HG03060 (cell line): ENCODE measurements at regions not wholly inside any gene's neighbourhood (a gene's known extent, or its start where the extent isn't known, plus 50 kb on each side); places are given as distances from the start of the nearest gene placed in this dataset.

Source experiments
- ATAC-seq: cut with Tn5 transposase; IDR thresholded peaks from one replicate; pipeline ENCODE4 v1.9.1; 2021; ENCODE audit warnings: low read depth, moderate number of reproducible peaks; ENCODE audit not compliant: unreplicated experiment

DNA sequence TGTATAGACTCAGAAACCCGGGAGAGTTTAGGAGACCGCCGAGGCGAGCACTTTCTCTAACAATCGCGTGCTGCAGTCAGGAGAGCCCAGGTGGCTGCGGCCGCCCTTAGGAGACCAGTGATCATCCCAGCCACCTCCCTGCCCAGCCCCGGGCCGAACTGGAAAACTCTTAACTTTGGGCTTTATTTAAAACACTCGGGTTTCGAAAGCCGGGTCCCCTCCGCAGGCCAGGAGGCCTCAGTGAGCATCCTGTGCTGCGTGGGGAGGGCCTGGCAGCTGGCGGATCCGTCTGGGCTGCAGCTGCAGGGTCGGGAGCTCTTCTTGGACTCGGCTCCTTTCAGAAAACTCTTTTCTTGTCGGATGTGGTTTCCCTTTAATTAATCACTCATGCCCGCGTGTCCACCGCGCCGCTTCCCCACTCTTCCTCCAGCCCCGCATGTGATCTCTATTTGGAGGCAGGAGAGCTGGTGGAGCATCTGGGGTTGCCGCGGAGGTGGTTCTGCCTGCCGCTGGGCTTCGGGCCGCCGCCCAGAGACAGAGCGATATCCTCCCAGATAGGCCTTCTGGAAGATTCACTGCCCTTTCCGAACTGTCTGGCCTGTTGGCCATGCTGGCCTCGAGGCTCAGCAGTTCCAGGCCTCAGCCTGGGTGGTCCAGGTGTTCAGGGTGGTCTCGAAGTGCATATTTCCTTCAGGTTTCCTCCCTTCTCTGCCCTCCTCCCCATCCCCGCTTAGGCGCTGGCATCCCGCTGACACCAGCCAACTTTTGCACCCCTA, 59.5 kb downstream of the TMEM174 start:
- ATAC-seq, result no peak

DNA sequence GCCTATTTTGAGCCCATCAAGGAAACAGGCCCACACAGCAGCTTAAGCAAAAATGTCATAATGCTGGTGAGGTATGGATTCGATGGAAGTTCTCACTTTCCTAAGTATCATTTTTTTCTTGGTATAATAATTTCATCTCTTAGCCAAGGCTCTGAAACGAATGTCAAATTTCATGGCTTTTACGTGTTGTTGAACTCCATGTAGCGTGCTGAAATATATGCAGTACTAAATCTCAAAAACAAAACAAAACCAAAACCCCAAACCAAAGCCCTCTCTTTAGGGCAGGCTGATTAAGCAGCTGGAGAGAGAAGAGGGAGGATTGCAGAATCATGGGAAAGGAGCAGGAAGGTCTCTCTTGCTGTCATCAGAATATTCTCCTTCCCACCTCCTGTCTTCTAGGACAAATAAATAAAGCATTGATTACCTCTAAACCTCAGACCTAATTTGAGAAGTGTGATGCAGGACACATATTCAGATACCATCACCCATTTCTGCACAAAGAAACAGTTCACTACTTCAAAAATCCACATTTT, 58.3 kb downstream of the TMEM174 start:
- no peak for ATAC-seq

DNA sequence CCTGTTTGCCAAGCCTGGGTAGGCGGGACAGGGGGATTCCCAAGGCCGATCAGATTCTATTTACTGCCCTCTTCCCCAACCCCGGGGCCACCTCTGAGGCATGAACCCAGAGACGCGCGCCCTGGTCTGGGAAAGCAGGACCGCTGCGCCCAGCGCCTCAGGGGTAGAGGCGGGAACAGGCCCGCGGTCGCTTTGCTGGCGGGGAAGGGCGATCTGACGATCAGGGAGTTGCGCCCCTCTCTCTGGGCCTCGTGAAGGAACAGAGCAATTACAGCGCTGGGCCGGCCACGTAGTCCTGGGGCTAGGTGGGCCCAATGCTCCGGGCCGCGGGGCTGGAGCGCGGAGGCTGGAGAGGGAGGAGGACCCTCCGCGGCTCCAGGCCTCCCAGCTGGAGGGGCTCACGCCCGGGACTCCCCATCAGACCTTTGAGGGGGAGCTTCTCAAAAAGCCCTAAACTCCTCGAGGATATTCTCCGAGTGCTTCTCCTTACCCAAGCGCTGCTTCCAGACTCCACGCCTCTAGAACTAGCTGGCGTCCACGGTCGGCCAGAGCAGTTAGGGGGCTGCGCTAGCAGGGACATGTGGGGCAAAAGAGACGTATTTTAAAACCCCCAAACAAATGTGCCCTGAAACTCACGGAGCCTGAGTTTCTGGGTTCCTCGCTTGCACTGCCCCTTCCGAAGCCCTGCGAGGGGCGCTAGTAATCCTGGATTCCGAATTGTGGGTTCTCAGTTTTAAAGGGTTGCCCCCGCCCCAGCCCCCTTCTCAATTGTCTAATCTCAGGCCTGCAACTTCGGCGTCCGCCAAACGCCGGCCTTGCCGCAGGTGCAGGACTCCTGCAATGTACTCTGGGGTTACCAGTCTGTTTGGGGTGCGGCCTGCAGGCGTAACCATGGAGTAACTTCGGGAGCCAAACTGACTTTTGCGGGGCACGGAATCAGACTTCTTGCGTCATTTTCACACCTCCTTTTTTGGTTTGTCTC, 57.6 kb downstream of the TMEM174 start:
- no peak for ATAC-seq

DNA sequence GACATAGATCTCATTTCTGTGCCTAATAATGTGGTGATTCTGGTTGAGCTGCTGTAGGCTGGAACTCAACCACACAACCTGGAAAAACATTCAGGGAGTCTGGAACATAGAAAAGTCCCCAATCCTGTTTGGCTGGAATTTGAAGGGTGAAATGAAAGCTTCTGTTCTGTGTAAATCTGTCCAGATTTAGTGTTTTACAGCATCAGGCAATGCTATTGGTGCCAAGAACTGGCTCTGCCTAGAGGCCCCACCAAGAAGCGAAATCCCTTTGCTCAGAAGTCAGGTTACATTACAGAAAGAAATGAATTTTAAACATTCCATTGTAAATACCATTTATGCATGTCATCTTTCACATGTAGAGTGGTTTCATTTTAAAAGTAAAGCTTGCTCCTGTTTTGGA, 56.3 kb downstream of the TMEM174 start:
- no peak for ATAC-seq

DNA sequence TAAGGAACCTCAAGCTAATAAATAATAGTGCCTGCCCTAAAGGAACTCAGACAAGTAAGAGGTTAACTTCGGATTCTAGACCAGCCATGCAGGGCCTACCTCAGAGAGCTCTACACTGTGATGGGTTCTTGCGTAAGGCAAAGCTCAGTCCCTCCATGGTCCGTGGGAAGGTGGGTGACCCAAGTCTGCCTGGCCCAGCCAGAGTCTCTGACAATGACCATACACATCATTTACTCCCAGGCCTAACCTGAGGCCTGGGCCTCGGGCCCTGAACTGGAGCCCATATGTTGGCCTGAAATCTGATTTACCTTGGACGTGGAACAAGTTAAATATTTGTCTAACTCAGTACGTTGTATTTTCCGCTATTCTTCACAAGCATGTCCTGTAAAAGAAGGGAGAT, 55.1 kb downstream of the TMEM174 start:
- ATAC-seq, result no peak
